Stimulated activated CD4-positive, alpha-beta T cell treated with anti-CD3 and anti-CD28 coated beads, Interleukin-1b, Interleukin-23, amount 100 ng/mL, for 4 hours (primary cell): ENCODE measurements at regions not wholly inside any gene's neighbourhood (a gene's known extent, or its start where the extent isn't known, plus 50 kb on each side); places are given as distances from the start of the nearest gene placed in this dataset.

Experiments used
- DNase-seq, 2 donors: peaks; one replicate each; pipeline ENCODE4 v3.0.0-alpha.2; 2020; ENCODE audit warnings: low read depth in 2 of 2

DNA sequence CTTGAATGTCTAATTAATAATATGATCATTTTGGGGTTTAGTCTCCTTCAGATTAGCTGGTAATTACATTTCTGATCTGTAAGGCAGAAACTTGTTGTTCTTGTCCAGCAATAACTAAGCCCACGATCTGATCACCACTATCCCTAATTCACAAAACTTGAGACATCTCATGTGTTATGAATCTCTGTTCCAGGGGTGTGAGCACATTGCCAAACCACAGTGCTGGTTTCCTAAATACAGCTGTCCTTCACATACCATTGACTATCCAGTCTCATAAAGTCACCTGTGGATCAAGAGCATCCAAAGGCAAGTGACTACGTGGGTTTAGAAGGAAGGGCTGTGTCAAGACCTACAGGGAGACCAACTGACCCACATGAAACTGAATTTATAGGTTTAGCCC lies 134.1 kb upstream of the PRLR start:
- DNase-seq = no peak

DNA sequence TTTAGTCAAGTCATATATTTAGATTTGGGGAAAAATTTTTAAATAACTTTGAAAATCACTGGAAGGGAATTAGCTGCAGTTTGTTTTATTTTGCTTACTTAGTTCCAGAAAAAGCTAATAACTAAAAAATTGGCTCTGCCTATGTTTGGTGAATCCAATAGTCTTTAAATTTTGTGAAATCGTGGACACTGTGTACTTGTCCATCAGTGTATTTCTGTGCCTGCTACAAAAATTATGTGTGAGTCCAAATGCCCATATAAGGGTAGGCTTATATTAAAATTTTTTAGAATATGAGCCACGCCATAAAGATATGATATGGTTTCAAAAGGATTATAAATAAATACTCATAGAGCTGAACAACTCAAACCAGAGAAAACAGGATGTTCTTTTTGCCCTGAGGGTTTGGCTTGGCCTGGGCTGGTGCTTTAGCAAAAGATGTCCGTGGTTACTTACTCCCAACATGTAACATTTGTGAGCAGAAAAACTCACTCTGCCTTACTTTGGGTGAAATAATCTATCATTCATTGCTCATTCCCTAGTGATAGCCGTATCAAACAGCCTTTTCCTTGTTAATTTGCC lies 133.2 kb upstream of the PRLR start:
- DNase-seq = no peak

DNA sequence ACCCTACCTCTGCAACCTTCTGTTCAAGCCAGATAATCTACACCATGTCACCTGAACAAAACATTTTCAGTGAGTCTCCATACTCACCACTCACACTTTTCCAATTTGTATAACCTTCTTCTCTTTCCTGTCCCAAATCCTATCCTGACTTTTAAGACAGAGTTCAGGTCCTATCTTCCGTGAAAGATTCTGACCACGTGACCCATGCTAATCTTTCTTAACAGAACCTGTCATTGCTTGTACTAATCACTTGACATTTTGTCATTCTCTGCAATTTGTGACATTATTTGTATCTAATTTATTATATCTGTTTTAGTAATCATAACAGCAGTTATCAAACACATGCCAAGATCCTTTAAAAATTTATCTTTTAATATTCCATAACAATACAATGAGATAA lies 132.5 kb upstream of the PRLR start:
- DNase-seq = no peak

DNA sequence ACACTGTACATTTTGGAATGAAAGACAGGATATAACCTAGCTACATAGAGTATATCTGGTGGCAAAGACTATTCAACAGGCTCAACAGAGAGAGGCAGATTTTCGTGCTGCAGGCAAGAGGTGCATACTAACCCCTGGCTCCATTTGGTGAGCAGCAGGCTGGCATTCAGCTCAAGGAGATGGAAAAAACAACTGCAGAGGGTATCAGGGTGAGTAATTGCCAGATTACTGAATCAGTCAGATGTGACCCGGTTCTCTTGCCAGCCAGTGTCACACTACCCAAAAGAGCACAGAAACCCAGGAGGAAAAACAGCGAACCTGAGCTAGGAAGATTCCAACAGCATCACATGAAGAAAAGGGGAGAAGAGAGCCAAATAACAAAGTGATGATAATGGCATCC lies 130.4 kb upstream of the PRLR start:
- DNase-seq = no peak

DNA sequence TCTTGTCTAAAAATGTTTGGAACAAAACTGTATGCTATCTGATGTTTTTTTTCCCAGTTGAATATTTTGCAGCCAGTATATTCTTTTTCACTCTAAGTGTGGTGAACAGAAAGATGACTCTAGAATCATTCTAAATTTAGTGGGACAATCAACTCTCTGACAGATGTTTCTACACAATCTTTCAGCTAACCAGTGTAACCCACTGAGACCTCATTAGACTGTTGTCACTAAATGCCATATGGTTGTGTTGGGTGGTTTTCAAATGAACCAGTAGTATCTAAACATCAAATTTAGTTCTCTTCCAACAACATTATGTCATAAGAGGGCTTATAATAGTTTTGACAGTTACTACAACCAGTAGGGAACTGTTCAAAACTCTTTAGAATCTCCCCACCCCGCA lies 129.6 kb upstream of the PRLR start:
- no peak for DNase-seq

DNA sequence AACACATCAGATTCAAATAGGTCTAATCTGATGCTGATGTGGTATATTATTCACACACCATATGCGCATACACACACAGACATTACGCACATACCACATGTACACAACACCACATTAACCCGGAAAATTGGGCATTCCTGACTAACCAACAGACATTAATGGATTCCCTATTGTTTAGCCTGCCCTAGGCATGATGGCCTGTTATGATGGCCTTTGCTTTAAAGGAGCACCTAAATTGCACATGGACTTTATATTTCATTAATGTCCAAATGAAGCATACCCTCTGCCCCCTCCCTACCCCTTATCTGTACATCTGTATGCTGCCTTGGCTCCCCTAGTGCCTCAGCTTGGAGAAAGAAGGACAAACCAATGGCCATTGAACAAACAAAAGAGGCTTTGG lies 127.7 kb upstream of the PRLR start:
- DNase-seq = no peak

DNA sequence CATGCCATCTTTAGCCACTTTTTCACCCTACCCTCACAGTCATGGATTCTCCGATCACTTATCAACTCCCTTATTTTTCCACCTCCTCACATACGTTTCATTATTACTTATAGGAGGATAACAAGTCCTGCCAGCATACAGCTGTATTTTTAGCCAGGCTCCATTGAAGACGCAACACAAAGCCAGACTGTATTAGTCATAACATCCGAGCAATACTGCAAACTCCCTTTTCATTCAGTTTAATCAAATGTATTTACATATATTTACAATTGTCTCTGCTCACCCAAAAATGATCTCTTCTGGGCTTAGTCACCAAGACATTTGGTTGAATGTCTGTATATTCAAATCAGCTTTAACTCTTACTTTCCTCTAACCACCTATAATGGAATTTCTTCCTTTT lies 126.4 kb upstream of the PRLR start:
- no peak for DNase-seq

DNA sequence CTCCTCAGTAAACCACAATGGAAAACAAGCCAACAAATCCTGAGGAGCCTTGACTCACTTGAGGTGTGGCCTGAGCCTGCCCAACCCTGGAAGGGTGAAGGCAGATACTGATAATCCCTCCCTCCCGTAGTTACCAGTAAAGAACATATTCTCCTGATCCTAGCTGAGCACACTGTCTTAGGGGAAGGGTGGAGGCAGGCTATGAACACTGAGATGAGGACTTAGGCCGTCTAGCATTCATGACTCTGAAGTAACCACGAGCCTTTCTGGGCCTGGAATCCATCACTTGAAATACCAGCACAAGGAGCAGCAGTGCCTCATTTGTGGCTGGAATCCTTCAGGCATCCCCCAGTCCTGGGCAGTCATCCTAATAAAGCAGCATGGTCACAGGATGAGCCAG lies 124.5 kb upstream of the PRLR start:
- DNase-seq = no peak

DNA sequence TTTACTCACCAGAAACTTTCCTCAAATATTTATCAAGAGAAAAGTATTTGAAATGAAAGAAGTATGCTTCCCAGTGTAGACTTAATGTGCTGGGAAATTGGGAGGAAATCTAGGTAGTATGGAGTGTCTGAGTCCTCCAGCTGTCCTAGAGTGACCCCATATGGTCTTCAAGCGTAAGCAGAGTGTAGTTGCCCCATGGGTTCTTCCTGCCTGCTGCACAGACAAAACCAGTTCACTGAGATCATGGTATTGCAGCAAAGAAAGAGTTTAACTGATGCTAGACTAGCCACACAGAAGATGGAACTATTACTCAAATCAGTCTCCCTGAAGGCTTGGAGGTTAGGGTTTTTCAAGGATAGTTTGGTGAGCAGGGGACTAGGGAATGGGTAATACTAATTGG lies 114.9 kb upstream of the PRLR start:
- DNase-seq = no peak

DNA sequence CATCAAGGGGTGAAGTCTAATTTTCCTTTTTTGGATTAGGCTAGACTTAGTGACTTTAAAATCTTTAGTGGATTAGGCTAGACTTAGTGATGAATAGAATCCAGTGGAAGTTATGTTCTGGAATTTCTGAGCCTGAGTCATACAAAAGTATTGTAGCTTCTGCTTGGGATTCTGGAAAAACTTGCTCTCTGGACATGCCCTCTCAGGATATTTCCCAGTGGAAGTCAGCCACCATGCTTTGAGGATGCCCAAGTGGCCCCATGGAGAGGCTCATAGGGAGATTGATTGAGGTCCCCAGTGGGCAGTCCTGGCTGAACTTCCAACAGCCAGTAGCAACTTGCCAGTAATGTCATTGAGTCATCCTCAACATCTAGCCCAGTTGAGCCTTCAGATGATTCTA lies 112.4 kb upstream of the PRLR start:
- DNase-seq = no peak

DNA sequence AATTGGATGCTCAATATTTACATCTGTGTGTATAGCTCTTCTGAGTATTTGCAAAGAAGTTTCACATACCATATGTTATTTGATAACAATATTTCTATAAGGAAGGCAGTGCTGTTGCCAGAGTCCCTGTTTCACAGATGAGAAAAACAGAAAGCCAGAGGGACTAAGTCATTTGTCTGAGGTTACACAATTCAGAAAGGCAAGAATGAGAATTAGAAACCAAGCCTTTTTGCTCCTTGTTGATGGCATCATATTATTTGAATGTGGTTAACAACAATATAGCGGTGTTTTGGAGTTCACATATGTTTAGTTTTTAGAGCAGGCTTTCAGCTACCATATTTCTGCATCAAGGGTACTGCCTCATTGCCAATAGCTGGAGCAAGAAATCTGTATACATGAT lies 110.9 kb upstream of the PRLR start:
- no peak for DNase-seq

DNA sequence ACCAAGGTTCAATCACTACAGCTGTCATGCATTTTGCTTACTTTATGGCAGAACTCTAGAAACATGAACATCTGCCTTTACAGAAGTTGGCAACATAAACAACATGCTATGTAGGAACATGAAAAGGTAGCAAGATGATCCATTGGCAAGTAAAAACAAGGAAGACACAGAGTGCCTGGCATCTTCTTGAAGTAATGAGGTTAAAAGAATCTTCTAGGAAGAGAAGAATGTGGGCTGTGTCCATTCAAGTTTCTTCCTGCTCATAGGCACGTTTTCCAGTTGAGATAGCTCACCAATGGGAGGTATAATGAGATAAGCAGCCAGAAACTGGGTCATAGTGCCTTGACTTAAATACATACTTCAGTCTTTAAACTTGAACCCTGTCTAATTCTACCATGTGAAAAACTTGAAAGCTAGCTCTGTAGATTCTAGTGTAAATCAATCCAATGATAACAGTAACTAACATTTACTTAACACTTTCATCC lies 109.4 kb upstream of the PRLR start:
- no peak for DNase-seq

DNA sequence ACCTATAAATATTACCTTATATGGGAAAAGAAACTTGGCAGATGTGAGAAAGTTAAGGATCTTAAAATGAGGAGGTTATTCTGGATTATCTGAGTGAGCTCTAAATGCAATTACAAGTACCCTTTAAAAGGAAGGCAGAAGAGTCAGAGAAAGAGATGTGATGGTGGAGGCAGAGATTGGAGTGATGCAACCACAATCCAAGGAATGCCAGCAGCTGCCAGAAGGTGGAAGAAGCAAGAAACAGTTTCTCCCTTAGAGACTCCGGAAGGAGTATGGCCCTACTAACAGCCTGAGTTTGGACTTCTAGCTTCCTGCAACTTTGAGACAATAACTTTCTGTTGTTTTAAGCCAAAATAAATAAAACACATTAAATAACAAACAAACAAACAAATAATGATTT lies 108.7 kb upstream of the PRLR start:
- DNase-seq = no peak

DNA sequence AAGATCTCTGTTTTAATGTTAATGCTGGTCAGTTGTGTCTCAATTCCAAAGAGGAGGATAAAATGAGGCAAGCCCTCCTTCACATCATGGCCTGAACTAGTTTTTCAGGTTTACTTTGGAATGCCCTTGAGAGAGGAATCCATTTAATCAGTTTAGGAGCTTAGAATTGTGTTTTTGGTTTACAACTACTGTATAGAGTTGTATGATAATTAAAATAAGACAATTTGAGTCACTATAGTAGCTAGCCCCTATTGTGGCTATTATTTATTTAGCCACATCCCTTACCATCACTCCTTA lies 107.8 kb upstream of the PRLR start:
- no peak for DNase-seq

DNA sequence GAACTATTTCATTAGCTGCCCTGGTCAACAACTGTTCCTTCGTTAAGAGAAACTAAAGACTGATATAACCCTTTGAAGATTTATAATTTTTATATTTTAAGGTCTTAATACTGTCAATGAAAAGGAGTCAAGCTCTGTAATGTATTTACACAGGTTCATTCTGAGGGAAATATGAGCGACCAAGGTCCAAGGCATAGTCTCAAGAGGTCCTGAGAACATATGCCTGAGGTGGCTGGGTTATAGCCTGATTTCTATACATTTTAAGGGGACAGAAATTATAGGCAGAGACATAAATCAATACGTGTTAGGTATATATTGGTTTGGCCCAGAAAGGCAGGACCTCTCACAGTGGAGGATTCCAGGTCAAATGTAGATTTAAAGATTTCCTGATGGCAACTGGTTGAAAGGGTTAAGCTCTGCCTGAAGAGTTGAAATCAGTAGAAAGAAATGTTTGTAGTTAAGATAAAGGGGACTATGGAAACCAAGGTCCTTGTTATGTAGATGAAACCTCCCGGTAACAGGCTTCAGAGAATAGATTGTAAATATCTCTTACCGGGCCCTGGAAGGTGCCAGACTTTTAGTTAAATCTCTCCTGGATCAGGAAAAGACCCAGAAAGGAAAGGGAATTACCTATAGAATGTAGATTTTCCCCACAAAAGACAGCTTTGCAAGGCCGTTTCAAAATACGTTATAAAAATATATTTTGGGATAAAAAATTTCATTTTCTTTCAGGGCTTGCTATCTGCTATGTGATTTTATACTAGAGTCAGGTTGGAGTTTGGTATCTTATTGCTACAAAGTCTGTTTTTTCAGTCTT lies 107.3 kb upstream of the PRLR start:
- DNase-seq = no peak

DNA sequence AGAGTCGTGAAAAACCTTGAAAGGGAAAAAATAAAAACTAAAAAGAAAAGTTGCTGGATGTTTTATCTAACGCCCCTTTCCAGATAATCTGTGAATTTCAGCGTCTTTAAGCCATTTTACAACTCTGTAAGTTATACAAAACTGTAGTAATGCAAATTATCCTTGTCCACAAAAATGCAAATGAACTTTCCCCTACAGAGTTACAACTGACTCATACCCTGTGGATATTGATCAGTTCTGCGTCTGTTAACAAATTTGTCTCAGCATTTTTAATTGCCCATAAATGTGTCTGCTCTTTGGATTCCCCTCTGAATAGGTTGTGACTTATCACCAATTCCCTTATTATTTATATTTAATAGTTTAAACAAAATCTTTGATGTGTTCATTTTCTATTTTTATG lies 105.9 kb upstream of the PRLR start:
- DNase-seq = no peak

DNA sequence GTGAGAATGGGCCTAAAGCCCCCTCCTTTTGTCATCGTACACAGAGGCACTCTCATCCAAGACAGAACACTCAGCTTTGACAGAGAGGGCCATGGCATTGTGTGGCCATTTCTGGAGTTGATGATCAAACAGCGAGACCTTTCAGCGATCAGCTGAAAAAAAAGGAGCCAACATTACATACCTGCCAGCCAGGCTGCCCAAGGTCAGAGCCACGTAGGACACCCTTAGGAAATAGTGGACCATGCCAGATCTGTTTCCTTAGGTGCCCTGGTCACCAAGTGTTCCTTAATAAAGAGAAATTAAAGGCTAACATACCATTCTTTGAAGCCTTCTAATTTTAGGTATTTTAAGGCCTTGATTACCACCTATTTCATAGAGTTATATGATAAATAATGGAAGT lies 105.5 kb upstream of the PRLR start:
- DNase-seq = no peak

DNA sequence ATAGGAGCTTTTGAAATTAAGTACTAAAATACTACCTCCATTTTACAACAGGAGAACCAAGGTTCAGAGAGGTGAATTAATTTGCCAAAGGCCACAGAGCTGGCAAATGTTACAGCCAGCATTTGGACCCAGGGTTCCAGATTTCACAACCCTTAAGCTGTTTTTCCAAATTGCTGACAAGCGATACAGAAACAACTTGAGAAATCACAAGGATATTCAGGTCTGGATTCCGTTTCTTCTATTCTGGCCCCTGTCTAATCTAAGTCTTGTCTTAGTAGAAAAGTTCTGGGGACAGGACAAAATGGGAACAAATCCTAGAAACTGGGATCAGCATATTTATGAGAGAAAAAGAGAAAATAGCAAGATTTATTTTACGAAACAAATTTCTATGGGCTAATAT lies 103.1 kb upstream of the PRLR start:
- no peak for DNase-seq

DNA sequence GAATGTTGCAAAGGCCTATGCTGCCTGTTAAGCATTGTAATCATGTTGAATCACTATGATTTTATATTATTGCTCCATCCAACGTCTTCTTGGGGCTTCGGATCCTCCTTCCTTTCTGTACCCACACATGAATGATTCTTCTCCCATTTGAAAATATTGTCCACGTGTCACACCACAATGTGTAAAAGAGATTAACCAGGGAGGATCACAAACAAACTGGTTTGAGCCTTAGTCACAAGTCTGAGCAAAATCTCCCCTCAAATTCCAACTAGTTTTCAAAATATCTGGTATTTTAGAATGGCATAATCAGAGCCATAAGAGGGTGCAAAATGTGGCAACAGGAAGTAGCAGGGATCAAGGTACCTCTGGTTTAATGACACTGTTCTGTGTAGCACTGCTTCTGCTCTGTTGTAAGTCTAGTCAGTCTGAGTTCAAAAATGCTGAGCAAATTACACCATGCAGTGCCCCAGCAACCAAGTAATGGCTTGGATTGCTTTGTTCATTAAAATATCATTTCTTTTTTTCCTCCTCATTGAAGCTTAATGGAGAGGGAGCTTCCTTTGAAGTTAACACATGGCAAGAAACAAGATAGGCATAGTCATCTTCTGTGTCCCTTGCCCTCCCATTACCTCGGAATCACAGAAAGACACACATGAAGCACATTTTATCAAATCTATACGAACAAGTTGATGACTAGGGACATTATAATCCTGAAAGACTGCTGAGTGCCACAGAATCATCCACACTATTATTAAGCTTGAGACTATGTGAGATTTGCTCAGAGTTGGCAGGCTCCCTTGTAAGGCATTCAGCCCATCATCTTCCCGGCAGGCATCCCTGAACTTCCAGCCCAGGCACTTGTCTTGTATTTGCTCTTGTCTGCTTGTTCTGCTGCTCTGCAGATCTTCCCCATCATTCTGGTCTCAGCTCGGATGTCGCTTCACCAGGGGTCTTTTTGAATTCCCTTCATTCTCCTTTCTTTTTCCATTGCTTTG lies 102.0 kb upstream of the PRLR start:
- no peak for DNase-seq

DNA sequence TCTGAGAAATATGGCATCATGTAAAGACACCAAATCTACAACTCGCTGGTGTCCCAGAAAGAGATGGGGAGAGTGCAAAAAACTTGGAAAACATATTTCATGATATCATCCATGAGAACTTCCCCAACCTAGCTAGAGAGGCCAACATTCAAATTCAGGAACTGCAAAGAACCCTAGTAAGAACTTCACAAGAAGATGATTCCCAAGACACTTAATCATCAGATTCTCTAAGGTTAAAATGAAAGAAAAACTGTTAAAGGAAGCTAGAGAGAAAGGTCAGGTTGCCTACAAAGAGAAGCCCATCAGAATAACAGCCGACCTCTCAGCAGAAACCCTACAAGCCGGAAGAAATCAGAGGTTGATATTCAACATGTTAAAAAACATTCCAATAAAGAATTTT lies 95.5 kb upstream of the PRLR start:
- no peak for DNase-seq

DNA sequence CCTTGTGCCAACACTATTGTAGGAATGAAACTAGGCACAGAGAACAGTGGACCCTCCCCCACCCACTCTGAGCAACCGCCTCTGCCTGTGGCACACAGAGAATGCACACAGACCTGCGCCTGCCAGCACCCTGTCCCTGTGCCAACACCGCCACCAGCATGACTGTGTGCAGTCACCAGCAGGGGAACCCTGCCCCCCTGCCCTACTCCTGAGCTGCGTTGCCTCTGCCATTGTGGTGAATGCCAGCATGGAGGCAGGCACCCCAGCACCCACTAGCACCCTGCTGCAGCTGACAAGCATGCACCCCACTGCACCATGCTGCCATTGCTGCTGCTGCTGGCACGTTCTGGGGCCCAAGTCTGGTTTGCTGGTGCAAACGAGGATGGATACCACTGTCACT lies 94.4 kb upstream of the PRLR start:
- no peak for DNase-seq

DNA sequence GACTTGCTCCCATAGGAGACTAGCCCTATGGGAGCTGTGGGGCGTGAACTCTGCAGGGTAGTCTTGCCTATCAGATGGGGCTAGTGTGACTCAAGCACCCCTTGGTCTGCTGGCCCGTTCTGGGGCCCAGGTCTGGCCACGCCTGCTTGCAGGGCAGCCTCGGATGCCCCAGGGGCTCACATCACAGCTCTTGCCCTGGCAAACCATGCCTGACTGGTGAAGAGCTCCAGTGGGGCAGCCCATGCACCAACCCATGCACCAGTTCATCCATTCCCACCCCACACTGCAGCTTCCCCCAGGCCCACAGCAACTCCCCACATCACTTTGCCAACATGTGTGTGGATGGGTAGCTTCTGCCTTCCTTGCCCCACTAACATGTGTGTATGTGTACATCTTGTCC lies 93.9 kb upstream of the PRLR start:
- no peak for DNase-seq

DNA sequence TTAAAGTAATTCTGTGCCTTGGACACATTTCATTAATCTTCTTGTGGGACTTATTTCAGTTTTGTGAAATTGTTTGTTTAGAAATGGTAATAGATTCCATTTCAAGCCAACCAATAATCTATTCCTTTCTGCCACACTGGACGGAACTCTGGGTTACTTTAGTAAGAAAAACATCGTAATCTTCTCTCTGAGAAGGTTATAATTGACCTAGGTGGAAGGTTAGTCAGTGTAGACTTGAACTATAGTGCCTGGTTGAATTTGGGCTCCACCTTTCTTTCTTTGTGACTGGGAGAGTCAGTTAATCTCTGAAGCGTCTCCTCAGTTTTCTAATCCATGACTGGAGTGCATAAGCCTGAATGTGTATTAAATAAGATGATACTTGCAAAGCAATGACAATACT lies 89.7 kb upstream of the PRLR start:
- DNase-seq = no peak
